Testis (tissue), 2 donors: ENCODE measurements at regions not wholly inside any gene's neighbourhood (a gene's known extent, or its start where the extent isn't known, plus 50 kb on each side); places are given as distances from the start of the nearest gene placed in this dataset.

Experiments used
- POLR2A ChIP-seq: fragments of 450-650 bp; IDR thresholded peaks from one replicate; pipeline ENCODE4 v1.6.1; 2017; ENCODE audit warnings: antibody characterized with exemption, mild to moderate bottlenecking, moderate library complexity
- TF ChIP-seq, protein P1 (sequence below), 3 experiments: fragments of 450-650 bp in 2 of 3; fragments of 200-600 bp in 1 of 3; sonication (generic) in 1 of 3; IDR thresholded peaks; one replicate each; pipeline ENCODE4 v1.5.1; 2016 to 2019; ENCODE audit warnings: antibody characterized with exemption in 3 of 3, mild to moderate bottlenecking in 2 of 3, moderate library complexity in 1 of 3

GRCh38 chr20:55348223-55348622 lies 657.1 kb downstream of the CBLN4 start:
- TF ChIP-seq, protein P1, sequence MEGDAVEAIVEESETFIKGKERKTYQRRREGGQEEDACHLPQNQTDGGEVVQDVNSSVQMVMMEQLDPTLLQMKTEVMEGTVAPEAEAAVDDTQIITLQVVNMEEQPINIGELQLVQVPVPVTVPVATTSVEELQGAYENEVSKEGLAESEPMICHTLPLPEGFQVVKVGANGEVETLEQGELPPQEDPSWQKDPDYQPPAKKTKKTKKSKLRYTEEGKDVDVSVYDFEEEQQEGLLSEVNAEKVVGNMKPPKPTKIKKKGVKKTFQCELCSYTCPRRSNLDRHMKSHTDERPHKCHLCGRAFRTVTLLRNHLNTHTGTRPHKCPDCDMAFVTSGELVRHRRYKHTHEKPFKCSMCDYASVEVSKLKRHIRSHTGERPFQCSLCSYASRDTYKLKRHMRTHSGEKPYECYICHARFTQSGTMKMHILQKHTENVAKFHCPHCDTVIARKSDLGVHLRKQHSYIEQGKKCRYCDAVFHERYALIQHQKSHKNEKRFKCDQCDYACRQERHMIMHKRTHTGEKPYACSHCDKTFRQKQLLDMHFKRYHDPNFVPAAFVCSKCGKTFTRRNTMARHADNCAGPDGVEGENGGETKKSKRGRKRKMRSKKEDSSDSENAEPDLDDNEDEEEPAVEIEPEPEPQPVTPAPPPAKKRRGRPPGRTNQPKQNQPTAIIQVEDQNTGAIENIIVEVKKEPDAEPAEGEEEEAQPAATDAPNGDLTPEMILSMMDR (IDR thresholded peaks at IDR 0.05) = no peak
- TF ChIP-seq POLR2A = no peak
